Thyroid gland (tissue), 4 donors: ENCODE measurements at regions not wholly inside any gene's neighbourhood (a gene's known extent, or its start where the extent isn't known, plus 50 kb on each side); places are given as distances from the start of the nearest gene placed in this dataset.
"Not testable (repeated sequence)": the region's sequence is repeated elsewhere in the genome, so short reads cannot be mapped to it uniquely, and the experiment has no call there.

Source experiments
- DNase-seq, 2 donors: peaks; one replicate each; pipeline ENCODE4 v3.0.0-alpha.2; 2019
- H3K27ac ChIP-seq, 3 donors: fragments of 200-600 bp; sonication (generic); 1 replicate in 2 of 3; 2 replicates in 1 of 3; pipeline ENCODE4 v1.5.1; 2016 to 2019; ENCODE audit warnings: mild to moderate bottlenecking in 1 of 3, moderate library complexity in 1 of 3
- H3K27me3 ChIP-seq: fragments of 200-600 bp; sonication (generic); one replicate; pipeline ENCODE4 v1.5.1; 2019
- H3K36me3 ChIP-seq, 2 donors: fragments of 200-600 bp; sonication (generic); one replicate each; pipeline ENCODE4 v1.5.1; 2016 to 2019
- H3K4me1 ChIP-seq, 2 donors: fragments of 200-600 bp; sonication (generic); one replicate each; pipeline ENCODE4 v1.5.1; 2017 to 2019
- H3K4me3 ChIP-seq, 3 donors: fragments of 200-600 bp; sonication (generic); replicated peaks in 1 of 3; 1 replicate in 2 of 3; 2 replicates in 1 of 3; pipeline ENCODE4 v1.5.1; 2016; ENCODE audit warnings: mild to moderate bottlenecking in 1 of 3
- H3K9me3 ChIP-seq: fragments of 200-600 bp; sonication (generic); one replicate; pipeline ENCODE4 v1.5.1; 2017
- POLR2A ChIP-seq, 2 donors: fragments of 450-650 bp; IDR thresholded peaks; one replicate each; pipeline ENCODE4 v1.6.1; 2017; ENCODE audit warnings: antibody characterized with exemption in 2 of 2, mild to moderate bottlenecking in 2 of 2, moderate library complexity in 1 of 2
- WGBS, 2 donors: methylation state at CpG; one replicate each; pipeline ENCODE4 v1.1.5; 2017; 5-methylcytosine and 5-hydroxymethylcytosine counted together
- intact Hi-C: fragments of 100-400 bp; cut with DNase I; formaldehyde crosslinking; loops from one replicate; pipeline ENCODE4 v1.15.1; 2023
- TF ChIP-seq, protein P1 (sequence below), 6 experiments: fragments of 200-600 bp in 3 of 6; fragments of 450-650 bp in 3 of 6; sonication (generic) in 3 of 6; IDR thresholded peaks; one replicate each; pipeline ENCODE4 v1.5.1; 2016 to 2019; ENCODE audit warnings: antibody characterized with exemption in 6 of 6, mild to moderate bottlenecking in 2 of 6, inconsistent platforms in 1 of 6, moderate library complexity in 1 of 6

DNA sequence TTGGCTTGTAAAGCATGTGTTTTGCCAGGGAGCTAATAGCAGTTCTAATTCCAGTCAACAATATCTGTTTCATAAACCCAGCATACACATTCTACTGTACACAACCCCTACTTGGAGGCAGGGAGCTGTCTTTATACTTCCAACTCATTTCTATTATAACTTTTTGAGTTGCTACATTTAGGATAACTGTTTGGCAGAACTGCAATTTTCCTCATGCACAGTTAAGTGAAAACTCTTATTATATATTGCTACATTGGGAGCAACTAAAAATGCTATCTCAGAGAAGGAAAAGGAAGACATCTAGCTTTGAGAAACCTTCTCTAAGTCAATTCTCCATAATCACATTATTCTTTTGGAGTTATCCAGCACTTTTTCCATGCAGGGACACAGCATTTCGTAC lies 480.2 kb downstream of the RPS29 start:
- no peak overlapping the region for H3K27ac ChIP-seq
- TF ChIP-seq POLR2A (IDR thresholded peaks at IDR 0.05), result no peak
- TF ChIP-seq, protein P1, sequence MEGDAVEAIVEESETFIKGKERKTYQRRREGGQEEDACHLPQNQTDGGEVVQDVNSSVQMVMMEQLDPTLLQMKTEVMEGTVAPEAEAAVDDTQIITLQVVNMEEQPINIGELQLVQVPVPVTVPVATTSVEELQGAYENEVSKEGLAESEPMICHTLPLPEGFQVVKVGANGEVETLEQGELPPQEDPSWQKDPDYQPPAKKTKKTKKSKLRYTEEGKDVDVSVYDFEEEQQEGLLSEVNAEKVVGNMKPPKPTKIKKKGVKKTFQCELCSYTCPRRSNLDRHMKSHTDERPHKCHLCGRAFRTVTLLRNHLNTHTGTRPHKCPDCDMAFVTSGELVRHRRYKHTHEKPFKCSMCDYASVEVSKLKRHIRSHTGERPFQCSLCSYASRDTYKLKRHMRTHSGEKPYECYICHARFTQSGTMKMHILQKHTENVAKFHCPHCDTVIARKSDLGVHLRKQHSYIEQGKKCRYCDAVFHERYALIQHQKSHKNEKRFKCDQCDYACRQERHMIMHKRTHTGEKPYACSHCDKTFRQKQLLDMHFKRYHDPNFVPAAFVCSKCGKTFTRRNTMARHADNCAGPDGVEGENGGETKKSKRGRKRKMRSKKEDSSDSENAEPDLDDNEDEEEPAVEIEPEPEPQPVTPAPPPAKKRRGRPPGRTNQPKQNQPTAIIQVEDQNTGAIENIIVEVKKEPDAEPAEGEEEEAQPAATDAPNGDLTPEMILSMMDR (IDR thresholded peaks at IDR 0.05), result no peak
- DNase-seq, result no peak
- intact Hi-C loops, result no loop called here
- no peaks in the 10 kb centered on the region for H3K4me1 ChIP-seq
- WGBS, 2 donors, result 70 to 78% methylated on average over 1 of the region's 1 CpG
- no peaks in the 10 kb centered on the region for H3K27me3 ChIP-seq
- H3K4me3 ChIP-seq, result no peak overlapping the region
- H3K9me3 ChIP-seq, result no peaks in the 10 kb centered on the region
- H3K36me3 ChIP-seq, result no peaks in the 10 kb centered on the region

DNA sequence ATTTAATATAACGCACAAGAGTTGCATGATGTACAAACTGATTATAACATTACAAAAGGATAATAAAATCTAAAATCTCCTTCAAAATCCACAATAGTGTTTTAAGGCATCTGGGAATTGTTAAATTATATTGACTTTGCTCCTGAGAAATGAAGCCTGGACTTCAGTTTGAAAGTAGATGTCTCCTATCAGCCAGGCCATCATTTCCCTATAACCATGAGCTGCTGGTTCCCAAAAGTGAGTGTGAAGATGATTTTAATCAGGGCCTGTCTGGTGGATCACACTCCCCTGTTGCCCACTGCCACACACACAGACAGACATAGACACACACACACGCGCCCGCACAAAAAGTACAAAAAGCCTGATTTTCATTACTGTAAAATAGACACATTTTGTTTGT lies 480.7 kb downstream of the RPS29 start:
- no peaks in the 10 kb centered on the region for H3K9me3 ChIP-seq
- intact Hi-C loops, result no loop called here
- no peaks in the 10 kb centered on the region for H3K27me3 ChIP-seq
- 93 to 95% methylated on average over 4 of the region's 4 CpGs for WGBS, 2 donors
- no peak for DNase-seq
- H3K4me1 ChIP-seq, result no peaks in the 10 kb centered on the region
- TF ChIP-seq, protein P1 (IDR thresholded peaks at IDR 0.05), result no peak
- no peak for TF ChIP-seq POLR2A (IDR thresholded peaks at IDR 0.05)
- no peak overlapping the region for H3K4me3 ChIP-seq
- H3K36me3 ChIP-seq, result no peaks in the 10 kb centered on the region
- H3K27ac ChIP-seq, result no peak overlapping the region

DNA sequence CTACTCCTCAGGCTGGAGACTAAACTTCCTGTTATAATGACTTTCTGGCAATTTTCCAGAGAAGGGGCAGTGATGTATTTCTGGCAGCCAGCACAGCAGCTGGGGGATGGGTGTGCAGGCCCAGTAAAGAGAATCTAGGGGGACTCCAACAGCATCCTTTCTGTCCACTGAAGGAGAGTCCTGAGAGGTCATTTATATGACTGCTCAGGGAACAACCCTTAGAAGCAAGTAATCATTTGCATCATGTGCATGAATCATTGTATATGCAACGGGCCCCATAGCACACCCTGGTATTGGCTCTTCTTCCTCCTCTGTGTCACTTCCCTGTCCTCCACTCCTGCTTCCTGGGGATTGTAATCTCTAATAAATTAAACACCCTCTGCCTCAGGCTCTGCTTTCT lies 493.8 kb downstream of the RPS29 start:
- H3K27ac ChIP-seq, result no peak overlapping the region
- TF ChIP-seq, protein P1 (IDR thresholded peaks at IDR 0.05), result no peak
- no peak for TF ChIP-seq POLR2A (IDR thresholded peaks at IDR 0.05)
- WGBS, 2 donors, result 69 to 87% methylated on average over 1 of the region's 1 CpG
- no peaks in the 10 kb centered on the region for H3K9me3 ChIP-seq
- no peaks in the 10 kb centered on the region for H3K27me3 ChIP-seq
- no peak overlapping the region for H3K4me3 ChIP-seq
- no peak for DNase-seq
- no peaks in the 10 kb centered on the region for H3K4me1 ChIP-seq
- intact Hi-C loops, result no loop called here
- no peaks in the 10 kb centered on the region for H3K36me3 ChIP-seq

DNA sequence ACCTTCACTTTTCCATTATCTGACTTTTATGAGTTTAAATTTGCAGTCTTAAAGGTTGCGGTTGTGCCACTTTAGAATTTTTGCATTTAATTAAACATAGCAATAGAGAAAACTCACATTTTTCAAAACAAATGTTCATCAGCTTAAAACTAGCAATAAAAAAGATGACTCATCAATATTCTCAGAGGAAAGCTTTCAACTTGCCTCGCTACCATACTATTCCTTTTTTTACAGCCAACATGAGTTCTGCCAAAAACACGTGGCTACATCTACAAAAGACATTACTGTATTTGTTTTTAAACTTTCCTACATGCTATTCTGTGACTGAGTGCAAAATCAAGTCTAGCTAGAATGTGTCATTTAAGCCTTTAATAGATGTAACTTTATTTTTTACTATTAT lies 497.1 kb downstream of the RPS29 start:
- no peak overlapping the region for H3K4me3 ChIP-seq
- intact Hi-C loops, result no loop called here
- DNase-seq, result no peak
- no peaks in the 10 kb centered on the region for H3K9me3 ChIP-seq
- whole genome bisulfite sequencing, 2 donors, result 75 to 88% methylated on average over 3 of the region's 3 CpGs
- H3K27ac ChIP-seq, result no peak overlapping the region
- no peaks in the 10 kb centered on the region for H3K27me3 ChIP-seq
- no peaks in the 10 kb centered on the region for H3K36me3 ChIP-seq
- no peaks in the 10 kb centered on the region for H3K4me1 ChIP-seq
- no peak for TF ChIP-seq POLR2A (IDR thresholded peaks at IDR 0.05)
- TF ChIP-seq, protein P1 (IDR thresholded peaks at IDR 0.05), result no peak

DNA sequence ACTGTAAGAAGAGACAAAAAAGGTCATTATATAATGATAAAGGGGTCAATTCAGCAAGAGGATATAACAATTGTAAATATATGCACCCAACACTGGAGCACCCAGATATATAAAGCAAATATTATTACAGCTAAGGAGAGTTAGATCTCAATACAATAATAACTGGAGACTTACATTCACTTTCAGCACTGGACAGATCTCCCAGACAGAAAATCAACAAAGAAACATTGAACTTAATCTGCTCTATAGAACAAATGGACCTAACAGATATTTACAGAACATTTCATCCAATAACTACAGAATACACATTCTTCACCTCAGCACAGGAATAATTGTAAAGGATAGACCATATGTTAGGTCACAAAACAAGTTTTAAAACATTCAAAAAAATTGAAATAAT lies 512.9 kb downstream of the RPS29 start:
- H3K27me3 ChIP-seq, DNase-seq, intact Hi-C loops, H3K36me3 ChIP-seq, H3K4me1 ChIP-seq, H3K27ac ChIP-seq, H3K4me3 ChIP-seq, H3K9me3 ChIP-seq: not testable (repeated sequence)

DNA sequence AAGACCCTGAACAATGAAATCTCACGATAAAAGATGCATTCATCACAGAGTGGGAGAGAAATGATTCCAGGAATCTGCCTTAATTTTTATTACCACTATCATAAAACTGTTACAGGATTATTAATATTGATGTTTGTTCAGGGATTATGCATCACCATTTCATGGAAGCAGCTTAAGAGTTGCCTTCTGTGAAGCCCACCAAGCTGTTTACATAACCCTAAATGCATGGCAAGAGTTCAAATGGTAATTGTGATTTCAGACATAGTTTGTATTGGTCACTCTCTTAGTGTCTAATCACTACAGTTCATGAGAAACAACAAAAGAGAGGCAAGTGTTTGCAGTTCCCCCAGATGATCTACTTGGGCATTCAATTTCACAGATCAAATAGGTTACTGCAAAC lies 527.7 kb downstream of the RPS29 start:
- intact Hi-C loops, result no loop called here
- TF ChIP-seq POLR2A (IDR thresholded peaks at IDR 0.05), result no peak
- H3K36me3 ChIP-seq, result no peaks in the 10 kb centered on the region
- H3K9me3 ChIP-seq, result no peaks in the 10 kb centered on the region
- H3K4me3 ChIP-seq, result no peak overlapping the region
- WGBS, 2 donors, result 58 to 82% methylated on average over 1 of the region's 1 CpG
- H3K4me1 ChIP-seq, result peaks cover 9 to 10% of the 10 kb centered on the region in 2 donors
- no peak for DNase-seq
- no peaks in the 10 kb centered on the region for H3K27me3 ChIP-seq
- no peak overlapping the region for H3K27ac ChIP-seq
